ENCODE measurements at regions not wholly inside any gene's neighbourhood (a gene's known extent, or its start where the extent isn't known, plus 50 kb on each side); places are given as distances from the start of the nearest gene placed in this dataset.

DNA sequence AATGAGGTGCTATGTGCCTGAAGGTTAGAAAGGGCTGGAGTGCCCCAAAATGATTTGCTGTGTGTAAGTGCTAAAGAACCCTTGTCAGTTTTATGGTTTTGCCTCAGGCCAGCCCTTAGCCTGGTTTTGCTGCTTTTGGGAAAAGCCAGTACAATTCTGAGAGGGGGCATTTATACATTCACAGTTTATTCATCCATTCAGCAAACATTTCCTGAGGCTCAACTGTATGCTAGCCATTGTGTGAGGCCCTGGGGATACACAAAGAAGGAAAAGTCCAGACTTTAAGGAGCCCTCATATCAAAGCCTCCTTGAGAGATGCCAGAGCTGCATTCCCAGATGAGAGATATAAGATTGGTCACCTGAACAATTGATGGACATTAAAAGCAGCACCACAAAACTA lies 115.2 kb upstream of the PLCXD3 start:
- Histone ChIP-seq H3K9me3 (no peaks in the 10 kb centered on the region), H3K4me2 (no peak overlapping the region), H3K4me1 (no peaks in the 10 kb centered on the region), H3K27ac (no peak overlapping the region), H3K4me3 (no peak overlapping the region)
- FAIRE-seq (no peak), ATAC-seq (no peak), DNase-seq (ENCODE audit: low read depth in 1 of 2, low spot score in 1 of 2) (no peak)
- ChIA-PET POLR2A (no interaction called here), CTCF (no interaction called here)
- TF ChIP-seq CBX8 (IDR thresholded peaks at IDR 0.05) (no peak), HDAC2 (IDR thresholded peaks at IDR 0.05) (no peak)
- TF ChIP-seq, protein P1, sequence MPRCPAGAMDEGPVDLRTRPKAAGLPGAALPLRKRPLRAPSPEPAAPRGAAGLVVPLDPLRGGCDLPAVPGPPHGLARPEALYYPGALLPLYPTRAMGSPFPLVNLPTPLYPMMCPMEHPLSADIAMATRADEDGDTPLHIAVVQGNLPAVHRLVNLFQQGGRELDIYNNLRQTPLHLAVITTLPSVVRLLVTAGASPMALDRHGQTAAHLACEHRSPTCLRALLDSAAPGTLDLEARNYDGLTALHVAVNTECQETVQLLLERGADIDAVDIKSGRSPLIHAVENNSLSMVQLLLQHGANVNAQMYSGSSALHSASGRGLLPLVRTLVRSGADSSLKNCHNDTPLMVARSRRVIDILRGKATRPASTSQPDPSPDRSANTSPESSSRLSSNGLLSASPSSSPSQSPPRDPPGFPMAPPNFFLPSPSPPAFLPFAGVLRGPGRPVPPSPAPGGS (IDR thresholded peaks at IDR 0.05), result no peak

DNA sequence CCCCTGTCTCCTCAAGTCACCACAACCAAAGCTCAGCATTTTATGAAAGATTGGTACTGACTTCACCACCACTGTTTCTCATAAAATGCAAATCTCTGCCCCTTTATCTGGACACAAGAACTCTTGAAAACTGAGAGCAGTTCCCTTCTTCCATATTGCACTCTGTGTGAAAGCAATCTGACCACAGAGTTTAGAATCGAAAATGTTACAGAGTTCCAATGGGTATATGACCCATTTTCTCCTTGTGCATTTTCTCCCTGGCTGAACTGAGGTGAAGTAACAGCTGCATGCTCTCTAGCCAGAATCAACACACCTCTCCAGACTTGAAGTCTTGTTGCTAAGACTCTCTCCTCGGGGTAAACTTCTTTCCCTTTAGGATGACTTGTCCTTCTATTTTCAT lies 111.0 kb upstream of the PLCXD3 start:
- POLR2A ChIA-PET, result no interaction called here
- CTCF ChIA-PET, result no interaction called here
- no peak overlapping the region for H3K4me2 ChIP-seq
- DNase-seq (ENCODE audit: low read depth in 1 of 2, low spot score in 1 of 2) (no peak), FAIRE-seq (no peak), ATAC-seq (no peak)
- 0% methylated on average over 2 of the region's 2 CpGs for WGBS (ENCODE audit: missing lambda C conversion rate)
- H3K9me3 ChIP-seq, result no peaks in the 10 kb centered on the region
- no peak overlapping the region for H3K27ac ChIP-seq
- no peak for TF ChIP-seq MYC (IDR thresholded peaks at IDR 0.05; ENCODE audit: borderline replicate concordance, low read length)
- TF ChIP-seq, protein P2, sequence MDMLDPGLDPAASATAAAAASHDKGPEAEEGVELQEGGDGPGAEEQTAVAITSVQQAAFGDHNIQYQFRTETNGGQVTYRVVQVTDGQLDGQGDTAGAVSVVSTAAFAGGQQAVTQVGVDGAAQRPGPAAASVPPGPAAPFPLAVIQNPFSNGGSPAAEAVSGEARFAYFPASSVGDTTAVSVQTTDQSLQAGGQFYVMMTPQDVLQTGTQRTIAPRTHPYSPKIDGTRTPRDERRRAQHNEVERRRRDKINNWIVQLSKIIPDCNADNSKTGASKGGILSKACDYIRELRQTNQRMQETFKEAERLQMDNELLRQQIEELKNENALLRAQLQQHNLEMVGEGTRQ (IDR thresholded peaks at IDR 0.05), result no peak
- no peak for TF ChIP-seq CHD2 (IDR thresholded peaks at IDR 0.05; ENCODE audit: low read length, partially characterized antibody)
- H3K4me3 ChIP-seq, result no peak overlapping the region
- H3K4me1 ChIP-seq, result no peaks in the 10 kb centered on the region

DNA sequence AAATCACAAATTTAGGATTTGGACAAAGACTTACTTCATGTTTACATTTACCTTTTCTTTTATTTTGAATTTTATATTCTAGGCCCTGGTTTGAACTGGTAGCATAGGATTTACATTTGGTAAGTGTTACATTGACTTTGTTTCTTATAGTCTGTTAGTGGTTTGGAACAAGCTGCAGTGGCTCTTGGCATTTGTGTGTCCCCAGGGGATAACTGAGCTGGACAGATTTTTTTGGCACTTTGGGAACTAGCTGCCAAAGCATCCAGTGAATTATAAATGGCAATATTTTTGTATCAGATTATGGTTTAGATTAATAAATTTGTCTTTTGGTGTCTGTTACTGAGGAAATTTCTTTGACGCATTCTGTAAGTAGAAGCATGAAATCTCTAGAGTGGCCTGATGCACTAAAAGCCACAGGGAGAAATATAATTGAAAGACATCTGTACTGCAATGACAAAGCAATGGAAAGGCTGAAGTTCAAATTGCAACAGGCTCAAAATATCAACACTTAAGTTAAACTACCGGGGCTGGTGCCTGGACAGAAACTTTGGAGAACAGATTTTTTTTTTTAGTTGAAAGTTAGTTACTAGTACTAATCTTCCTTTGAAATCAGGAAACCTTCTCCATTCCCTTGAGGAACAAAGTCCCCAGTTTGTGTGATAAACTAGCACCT lies 107.6 kb upstream of the PLCXD3 start:
- no peaks in the 10 kb centered on the region for H3K4me1 ChIP-seq
- no peaks in the 10 kb centered on the region for H3K9me3 ChIP-seq
- H3K4me3 ChIP-seq, result no peak overlapping the region
- no peak for DNase-seq (ENCODE audit: low read depth in 1 of 2, low spot score in 1 of 2)
- H3K27ac ChIP-seq, result no peak overlapping the region
- ChIA-PET POLR2A (no interaction called here), CTCF (no interaction called here)
- no peak for ATAC-seq
- no peak overlapping the region for H3K4me2 ChIP-seq
- no peak for FAIRE-seq
- TF ChIP-seq RAD21 (conservative IDR thresholded peaks at IDR 0.05 in 1 of 2, IDR thresholded peaks at IDR 0.05 in 1 of 2), result no peak
- TF ChIP-seq, protein P3, sequence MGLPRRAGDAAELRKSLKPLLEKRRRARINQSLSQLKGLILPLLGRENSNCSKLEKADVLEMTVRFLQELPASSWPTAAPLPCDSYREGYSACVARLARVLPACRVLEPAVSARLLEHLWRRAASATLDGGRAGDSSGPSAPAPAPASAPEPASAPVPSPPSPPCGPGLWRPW (IDR thresholded peaks at IDR 0.05), result no peak
- no peak for TF ChIP-seq CBX2 (IDR thresholded peaks at IDR 0.05; ENCODE audit: borderline replicate concordance, low read depth)
- WGBS (ENCODE audit: missing lambda C conversion rate), result 56% methylated on average over 2 of the region's 2 CpGs

DNA sequence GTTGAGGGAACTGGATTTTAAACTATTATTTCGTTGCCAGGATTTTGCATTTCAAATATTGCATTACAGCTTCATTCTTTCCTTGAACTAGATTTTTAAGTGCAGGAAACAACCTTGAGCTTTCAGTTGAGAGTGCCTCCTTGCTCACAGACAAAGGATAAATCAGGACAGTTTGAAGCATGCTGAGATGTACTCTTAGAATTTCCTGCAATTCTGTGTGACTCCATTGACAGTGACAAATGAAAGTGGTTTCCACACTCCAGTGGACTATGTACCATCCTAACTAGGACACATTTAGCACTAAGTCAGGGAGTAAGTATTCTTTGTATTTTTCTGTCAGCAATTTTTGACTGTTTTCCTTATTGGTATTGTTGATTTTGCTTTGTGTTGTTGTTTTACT lies 100.0 kb upstream of the PLCXD3 start:
- H3K4me2 ChIP-seq, result no peak overlapping the region
- H3K4me1 ChIP-seq, result no peaks in the 10 kb centered on the region
- no peaks in the 10 kb centered on the region for H3K9me3 ChIP-seq
- ChIA-PET POLR2A (no interaction called here), CTCF (no interaction called here)
- TF ChIP-seq HOXB13 (CRISPR knock-in tag; IDR thresholded peaks at IDR 0.05; ENCODE audit: low read depth), result no peak
- TF ChIP-seq JUNB (IDR thresholded peaks at IDR 0.05), result no peak
- TF ChIP-seq SREBF2 (IDR thresholded peaks at IDR 0.05), result no peak
- no peak for TF ChIP-seq CEBPB (IDR thresholded peaks at IDR 0.05)
- TF ChIP-seq, protein P4, sequence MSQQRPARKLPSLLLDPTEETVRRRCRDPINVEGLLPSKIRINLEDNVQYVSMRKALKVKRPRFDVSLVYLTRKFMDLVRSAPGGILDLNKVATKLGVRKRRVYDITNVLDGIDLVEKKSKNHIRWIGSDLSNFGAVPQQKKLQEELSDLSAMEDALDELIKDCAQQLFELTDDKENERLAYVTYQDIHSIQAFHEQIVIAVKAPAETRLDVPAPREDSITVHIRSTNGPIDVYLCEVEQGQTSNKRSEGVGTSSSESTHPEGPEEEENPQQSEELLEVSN (IDR thresholded peaks at IDR 0.05; ENCODE audit: borderline replicate concordance, low read depth), result no peak
- TF ChIP-seq, protein P2 (IDR thresholded peaks at IDR 0.05), result no peak
- TF ChIP-seq ZSCAN20 (CRISPR knock-in tag; IDR thresholded peaks at IDR 0.05), result no peak
- TF ChIP-seq EHMT2 (IDR thresholded peaks at IDR 0.05; ENCODE audit: low read depth), result no peak
- no peak for TF ChIP-seq MAFK (IDR thresholded peaks at IDR 0.05; ENCODE audit: partially characterized antibody)
- TF ChIP-seq RAD21 (conservative IDR thresholded peaks at IDR 0.05 in 1 of 2, IDR thresholded peaks at IDR 0.05 in 1 of 2), result no peak
- TF ChIP-seq MAZ (IDR thresholded peaks at IDR 0.05; ENCODE audit: borderline replicate concordance, low read depth, low read length), result no peak
- no peak for TF ChIP-seq MYC (IDR thresholded peaks at IDR 0.05; ENCODE audit: borderline replicate concordance, low read length)
- TF ChIP-seq TFCP2L1 (CRISPR knock-in tag; IDR thresholded peaks at IDR 0.05), result no peak
- no peak for TF ChIP-seq KDM1A (IDR thresholded peaks at IDR 0.05; ENCODE audit: low read depth)
- TF ChIP-seq ZC3H11A (IDR thresholded peaks at IDR 0.05), result no peak
- FAIRE-seq, result no peak
- DNase-seq (ENCODE audit: low read depth in 1 of 2, low spot score in 1 of 2), result no peak
- 5% methylated on average over 1 of the region's 1 CpG for WGBS (ENCODE audit: missing lambda C conversion rate)
- H3K27ac ChIP-seq, result no peak overlapping the region
- H3K4me3 ChIP-seq, result no peak overlapping the region
- ATAC-seq, result no peak

Measured in A549 (cell line).